Suprapubic skin (tissue), 4 donors: ENCODE measurements at regions not wholly inside any gene's neighbourhood (a gene's known extent, or its start where the extent isn't known, plus 50 kb on each side); places are given as distances from the start of the nearest gene placed in this dataset.

Experiments used
- EP300 ChIP-seq: sonication (generic); formaldehyde crosslinking; IDR thresholded peaks from one replicate; pipeline ENCODE4 v1.6.1; 2017; ENCODE audit warnings: antibody characterized with exemption
- POLR2A ChIP-seq, 2 donors: fragments of 450-650 bp; IDR thresholded peaks; one replicate each; pipeline ENCODE4 v1.6.1; 2017; ENCODE audit warnings: antibody characterized with exemption in 2 of 2, mild to moderate bottlenecking in 2 of 2, moderate library complexity in 2 of 2
- POLR2AphosphoS5 ChIP-seq, 3 donors: sonication (generic); formaldehyde crosslinking; IDR thresholded peaks; one replicate each; pipeline ENCODE4 v1.6.1; 2017; ENCODE audit warnings: antibody characterized with exemption in 3 of 3

DNA sequence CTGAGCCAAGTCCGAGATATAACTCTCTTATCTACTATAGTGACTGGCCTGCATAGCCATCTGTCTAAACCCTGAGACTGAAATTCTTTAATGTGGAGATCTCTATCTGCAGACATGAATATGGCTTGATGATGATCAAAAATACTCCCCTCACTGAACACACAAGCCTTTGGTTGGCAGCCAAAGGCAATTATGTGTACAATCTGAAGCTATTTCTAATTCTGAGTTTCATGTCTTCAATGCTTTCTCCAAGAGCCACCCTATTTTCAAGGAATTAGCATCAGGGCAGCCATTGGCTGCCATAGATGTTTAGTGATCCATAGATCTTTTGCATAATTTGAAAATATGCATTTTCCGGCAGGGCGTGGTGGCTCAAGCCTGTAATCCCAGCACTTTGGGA lies 168.2 kb downstream of the TGFB2 start:
- TF ChIP-seq POLR2A (IDR thresholded peaks at IDR 0.05) (no peak), EP300 (no peak), POLR2AphosphoS5 (IDR thresholded peaks at IDR 0.05) (no peak)
